ENCODE measurements at regions not wholly inside any gene's neighbourhood (a gene's known extent, or its start where the extent isn't known, plus 50 kb on each side); places are given as distances from the start of the nearest gene placed in this dataset.

- TF ChIP-seq CTCF (IDR thresholded peaks at IDR 0.05) (no peak), SMC3 (IDR thresholded peaks at IDR 0.05; ENCODE audit: low read depth, low read length) (no peak), USF2 (IDR thresholded peaks at IDR 0.05; ENCODE audit: borderline replicate concordance, low read depth, low read length) (no peak), RXRA (IDR thresholded peaks at IDR 0.05; ENCODE audit: borderline replicate concordance, low read depth) (no peak)
These were observed 166.3 kb upstream of the TNP1 start for GRCh38 chr2:217026161-217026560.
